ENCODE measurements at regions not wholly inside any gene's neighbourhood (a gene's known extent, or its start where the extent isn't known, plus 50 kb on each side); places are given as distances from the start of the nearest gene placed in this dataset.

DNA sequence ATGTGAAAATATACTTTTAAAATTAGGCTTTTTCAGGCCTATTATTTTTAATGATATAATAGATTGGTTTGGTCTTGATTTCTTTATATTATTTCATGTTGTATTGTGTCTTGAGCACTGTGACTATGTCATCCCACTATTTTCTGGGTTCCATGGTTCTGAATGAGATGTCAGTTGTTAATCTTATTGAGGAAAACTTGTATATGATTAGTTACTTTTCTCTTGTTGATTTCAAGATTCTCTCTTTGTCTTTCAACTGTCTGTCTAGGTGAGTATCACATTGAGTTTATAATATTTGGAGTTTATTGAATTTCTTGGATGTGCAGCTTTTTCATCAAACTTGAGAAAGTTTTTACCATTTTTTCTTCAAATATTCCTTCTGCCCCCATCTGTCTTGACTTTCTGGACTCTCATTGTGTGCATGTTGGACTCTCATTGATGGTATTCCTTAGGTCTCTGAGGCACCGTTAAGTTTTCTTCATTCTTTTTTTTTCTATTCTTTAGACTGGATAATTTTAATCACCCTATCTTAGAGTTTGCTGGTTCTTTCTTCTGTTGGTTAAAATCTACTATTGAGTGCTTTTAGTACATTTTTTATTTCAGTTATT is 175.8 kb downstream of the TMEM167A start:
- DNase-seq (ENCODE audit: extremely low read depth in 1 of 4, low spot score in 3 of 4) (no peak), ATAC-seq (no peak), FAIRE-seq (no peak)
- no peaks in the 10 kb centered on the region for H3K27me3 ChIP-seq (ENCODE audit: control insufficient read depth in 2 of 2, insufficient read depth in 2 of 2, low read length in 2 of 2)
- no peaks in the 10 kb centered on the region for H3K4me1 ChIP-seq (replicated peaks in 1 of 2; ENCODE audit: control insufficient read depth in 2 of 2, insufficient read depth in 2 of 2, low read length in 2 of 2)
- H4K20me1 ChIP-seq (replicated peaks; ENCODE audit: control insufficient read depth, insufficient read depth, low read length): no peaks in the 10 kb centered on the region
- POLR2A ChIA-PET: no interaction called here
- H3K79me2 ChIP-seq (ENCODE audit: control insufficient read depth, insufficient read depth, low read length): no peaks in the 10 kb centered on the region
- H3K36me3 ChIP-seq (ENCODE audit: control insufficient read depth, insufficient read depth, low read length): no peaks in the 10 kb centered on the region
- in situ Hi-C loops (cut with MboI): no loop called here
- 0% methylated on average over 1 of the region's 1 CpG for WGBS (ENCODE audit: insufficient coverage, low coverage, missing lambda C conversion rate)
- no peak overlapping the region for H3K4me2 ChIP-seq (ENCODE audit: insufficient read depth, low read length)
- H3K9me1 ChIP-seq (ENCODE audit: control insufficient read depth, insufficient read depth, low read length): no peaks in the 10 kb centered on the region
- TF ChIP-seq, protein P1, sequence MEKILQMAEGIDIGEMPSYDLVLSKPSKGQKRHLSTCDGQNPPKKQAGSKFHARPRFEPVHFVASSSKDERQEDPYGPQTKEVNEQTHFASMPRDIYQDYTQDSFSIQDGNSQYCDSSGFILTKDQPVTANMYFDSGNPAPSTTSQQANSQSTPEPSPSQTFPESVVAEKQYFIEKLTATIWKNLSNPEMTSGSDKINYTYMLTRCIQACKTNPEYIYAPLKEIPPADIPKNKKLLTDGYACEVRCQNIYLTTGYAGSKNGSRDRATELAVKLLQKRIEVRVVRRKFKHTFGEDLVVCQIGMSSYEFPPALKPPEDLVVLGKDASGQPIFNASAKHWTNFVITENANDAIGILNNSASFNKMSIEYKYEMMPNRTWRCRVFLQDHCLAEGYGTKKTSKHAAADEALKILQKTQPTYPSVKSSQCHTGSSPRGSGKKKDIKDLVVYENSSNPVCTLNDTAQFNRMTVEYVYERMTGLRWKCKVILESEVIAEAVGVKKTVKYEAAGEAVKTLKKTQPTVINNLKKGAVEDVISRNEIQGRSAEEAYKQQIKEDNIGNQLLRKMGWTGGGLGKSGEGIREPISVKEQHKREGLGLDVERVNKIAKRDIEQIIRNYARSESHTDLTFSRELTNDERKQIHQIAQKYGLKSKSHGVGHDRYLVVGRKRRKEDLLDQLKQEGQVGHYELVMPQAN (IDR thresholded peaks at IDR 0.05; ENCODE audit: borderline replicate concordance): no peak
- 0 out of 3 replicates have a peak, but pooled peaks of 1 of the 2 experiments have one; percentile 42 for TF ChIP-seq CBX3 (IDR thresholded peaks at IDR 0.05; ENCODE audit: borderline replicate concordance in 1 of 2, low read length in 2 of 2)
- TF ChIP-seq DMBX1 (CRISPR knock-in tag; IDR thresholded peaks at IDR 0.05; ENCODE audit: borderline replicate concordance): no peak
- no peak for TF ChIP-seq ZBTB1 (CRISPR knock-in tag; IDR thresholded peaks at IDR 0.05; ENCODE audit: borderline replicate concordance, low read depth)
- TF ChIP-seq TRIM28 (IDR thresholded peaks at IDR 0.05): peak; percentile 84
- TF ChIP-seq BRD9 (IDR thresholded peaks at IDR 0.05; ENCODE audit: low read depth, partially characterized antibody): no peak
- no peak for TF ChIP-seq SAFB2 (IDR thresholded peaks at IDR 0.05; ENCODE audit: borderline replicate concordance, low read depth, low read length, severe bottlenecking)
- TF ChIP-seq TBL1XR1 (IDR thresholded peaks at IDR 0.05; ENCODE audit: low read length in 2 of 2): no peak
- no peak overlapping the region for H3K4me3 ChIP-seq
- H2AFZ ChIP-seq (ENCODE audit: low read depth, low read length): no peak overlapping the region
- no TSS peak for BruUV-seq (replicated peaks)
- no peak overlapping the region for H3K9ac ChIP-seq (ENCODE audit: insufficient read depth in 1 of 2, low read depth in 2 of 2, low read length in 2 of 2)
- 0 out of 2 replicates have a peak, but pooled peaks cover 7% of the 10 kb centered on the region for H3K9me3 ChIP-seq (replicated peaks; ENCODE audit: control insufficient read depth, insufficient read depth, low read depth, low read length)
- CTCF ChIA-PET (ENCODE audit: low intra/inter-chr PET ratio): no interaction called here
- intact Hi-C loops (cut with micrococcal nuclease): no loop called here
- H3K27ac ChIP-seq (ENCODE audit: extremely low read depth, low read depth, low read length): no peak overlapping the region
